CD4-positive, alpha-beta T cell (primary cell): ENCODE measurements at regions not wholly inside any gene's neighbourhood (a gene's known extent, or its start where the extent isn't known, plus 50 kb on each side); places are given as distances from the start of the nearest gene placed in this dataset.

Experiments
- ATAC-seq: fragments of 200-7000 bp; cut with Tn5 transposase; one replicate; pipeline ENCODE4 v1.10.0; 2022; ENCODE audit warnings: mild to moderate bottlenecking; ENCODE audit not compliant: poor library complexity
- CTCF ChIA-PET: fragments of 350-600 bp; sonication (Branson Sonifier 250); formaldehyde crosslinking; loops from one replicate; lab custom pipeline; 2021; ENCODE audit warnings: antibody characterized with exemption, inconsistent platforms; lab: Charles Lee
- POLR2A ChIA-PET: fragments of 350-600 bp; sonication (Branson Sonifier 250); formaldehyde crosslinking; loops from one replicate; lab custom pipeline; 2021; ENCODE audit warnings: antibody characterized with exemption, inconsistent platforms; lab: Charles Lee
- DNase-seq, 14 experiments: peaks; one replicate each; pipeline ENCODE4 v3.0.0-alpha.2; 2013 to 2020; ENCODE audit warnings: mixed read lengths in 2 of 14
- H3K27ac ChIP-seq, 2 donors: one replicate each; pipeline versions ENCODE4 v1.5.1 to v1.7.0; 2013; ENCODE audit warnings: low read length in 2 of 2, low read depth in 1 of 2, mild to moderate bottlenecking in 1 of 2
- H3K27me3 ChIP-seq, 2 experiments: 1 replicate in 1 of 2; 2 replicates in 1 of 2; pipeline versions ENCODE4 v1.6.1 to v1.7.0; 2013; ENCODE audit warnings: low read length in 2 of 2, control low read depth in 1 of 2, mild to moderate bottlenecking in 1 of 2, moderate library complexity in 1 of 2; ENCODE audit not compliant: insufficient read depth in 2 of 2, control insufficient read depth in 1 of 2
- H3K36me3 ChIP-seq: one replicate; pipeline ENCODE4 v1.6.1; 2013; ENCODE audit warnings: low read length, control low read depth; ENCODE audit not compliant: insufficient read depth
- H3K4me1 ChIP-seq: one replicate; pipeline ENCODE4 v1.6.1; 2013; ENCODE audit warnings: low read length, control low read depth; ENCODE audit not compliant: insufficient read depth
- H3K4me3 ChIP-seq: one replicate; pipeline ENCODE4 v1.5.1; 2013; ENCODE audit warnings: mild to moderate bottlenecking, low read length, moderate library complexity
- H3K9me3 ChIP-seq, 2 experiments: 1 replicate in 1 of 2; 2 replicates in 1 of 2; pipeline versions ENCODE4 v1.6.1 to v1.7.0; 2013; ENCODE audit warnings: low read length in 2 of 2, mild to moderate bottlenecking in 2 of 2, control low read depth in 1 of 2, moderate library complexity in 1 of 2; ENCODE audit not compliant: control insufficient read depth in 1 of 2, insufficient read depth in 1 of 2
- H3K27ac Mint-ChIP-seq: one replicate; pipeline ENCODE4 v1.8.0; 2020; ENCODE audit warnings: mixed read lengths
- H3K27me3 Mint-ChIP-seq: one replicate; pipeline ENCODE4 v1.8.0; 2021; ENCODE audit warnings: mixed read lengths
- H3K36me3 Mint-ChIP-seq: one replicate; pipeline ENCODE4 v1.8.0; 2021; ENCODE audit warnings: low read depth, mixed read lengths
- H3K4me1 Mint-ChIP-seq: one replicate; pipeline ENCODE4 v1.8.0; 2021; ENCODE audit warnings: low read depth, mixed read lengths
- H3K4me3 Mint-ChIP-seq: one replicate; pipeline ENCODE4 v1.8.0; 2020; ENCODE audit warnings: mild to moderate bottlenecking, mixed read lengths
- H3K9me3 Mint-ChIP-seq: one replicate; pipeline ENCODE4 v1.8.0; 2020; ENCODE audit warnings: mixed read lengths
- CTCF ChIP-seq: fragments of 200-600 bp; IDR thresholded peaks from one replicate; pipeline ENCODE4 v1.8.0; 2022; ENCODE audit warnings: antibody characterized with exemption, mild to moderate bottlenecking
- intact Hi-C, 2 experiments: fragments of 100-400 bp; cut with DNase I in 1 of 2; cut with micrococcal nuclease in 1 of 2; formaldehyde crosslinking; loops; one replicate each; pipeline versions ENCODE4 v1.15.1 to v1.9.0; 2023 to 2025; cut with DNase I, micrococcal nuclease

- no peak for ATAC-seq
- CTCF ChIA-PET: no interaction called here
- Histone ChIP-seq H3K4me3 (no peak overlapping the region), H3K4me1 (no peaks in the 10 kb centered on the region), H3K9me3 (peaks cover 0 to 4% of the 10 kb centered on the region in 2 experiments), H3K27me3 (no peaks in the 10 kb centered on the region), H3K36me3 (no peaks in the 10 kb centered on the region), H3K27ac (no peak overlapping the region)
- POLR2A ChIA-PET: no interaction called here
- Mint-ChIP-seq H3K4me3 (no peak overlapping the region), H3K9me3 (peaks cover 21% of the 10 kb centered on the region), H3K36me3 (no peaks in the 10 kb centered on the region), H3K27ac (no peak overlapping the region), H3K4me1 (no peaks in the 10 kb centered on the region), H3K27me3 (no peaks in the 10 kb centered on the region)
- intact Hi-C loops: no loop called here
- TF ChIP-seq CTCF: no peak
- no peak for DNase-seq
These were observed 814.4 kb downstream of the TENT5A start for GRCh38 chr6:80938131-80938530.

DNA sequence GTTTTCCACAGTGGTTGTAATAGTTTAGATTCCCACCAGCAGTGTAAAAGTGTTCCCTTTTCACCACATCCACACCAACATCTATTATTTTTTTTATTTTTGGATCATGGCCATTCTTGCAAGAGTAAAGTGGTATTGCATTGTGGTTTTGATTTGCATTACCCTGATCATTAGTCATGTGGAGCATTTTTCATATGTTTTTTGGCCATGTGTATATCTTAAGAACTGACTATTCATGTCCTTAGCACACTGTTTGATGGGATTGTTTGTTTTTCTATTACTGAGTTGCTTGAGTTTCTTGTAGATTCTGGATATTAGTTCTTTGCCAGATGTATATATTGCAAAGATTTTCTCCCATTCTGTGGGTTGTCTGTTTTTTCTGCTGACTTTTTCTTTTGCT lies 820.1 kb downstream of the TENT5A start:
- POLR2A ChIA-PET: no interaction called here

GRCh38 chr6:80930376-80930775 lies 822.1 kb downstream of the TENT5A start:
- ATAC-seq: no peak
- CTCF ChIA-PET: no interaction called here
- no peaks in the 10 kb centered on the region for H3K27me3 Mint-ChIP-seq

More for the DNA sequence above, 820.1 kb downstream of the TENT5A start:
- Mint-ChIP-seq H3K27ac (no peak overlapping the region), H3K4me1 (no peaks in the 10 kb centered on the region), H3K36me3 (no peaks in the 10 kb centered on the region), H3K27me3 (no peaks in the 10 kb centered on the region), H3K9me3 (peaks cover 19% of the 10 kb centered on the region), H3K4me3 (no peak overlapping the region)
- H3K36me3 ChIP-seq: no peaks in the 10 kb centered on the region
- H3K4me1 ChIP-seq: no peaks in the 10 kb centered on the region
- no peak for TF ChIP-seq CTCF
- DNase-seq (no peak), ATAC-seq (no peak)
- H3K9me3 ChIP-seq: peaks cover 0 to 1% of the 10 kb centered on the region in 2 experiments
- intact Hi-C loops: no loop called here
- no peaks in the 10 kb centered on the region for H3K27me3 ChIP-seq
- no peak overlapping the region for H3K4me3 ChIP-seq
- CTCF ChIA-PET: no interaction called here
- no peak overlapping the region for H3K27ac ChIP-seq

More at GRCh38 chr6:80930376-80930775, 822.1 kb downstream of the TENT5A start:
- no peaks in the 10 kb centered on the region for H3K36me3 Mint-ChIP-seq
- POLR2A ChIA-PET: no interaction called here
- Histone ChIP-seq H3K4me3 (no peak overlapping the region), H3K9me3 (no peaks in the 10 kb centered on the region), H3K4me1 (no peaks in the 10 kb centered on the region), H3K27ac (no peak overlapping the region), H3K36me3 (no peaks in the 10 kb centered on the region), H3K27me3 (no peaks in the 10 kb centered on the region)
- intact Hi-C loops: no loop called here
- TF ChIP-seq CTCF: no peak
- DNase-seq: no peak
- no peak overlapping the region for H3K27ac Mint-ChIP-seq
- no peak overlapping the region for H3K4me3 Mint-ChIP-seq
- H3K4me1 Mint-ChIP-seq: no peaks in the 10 kb centered on the region
- peaks cover 11% of the 10 kb centered on the region for H3K9me3 Mint-ChIP-seq
